Activated T-cell treated with anti-CD3 and anti-CD28 coated beads, Interleukin-2, amount 50 U/mL, for 24 hours (primary cell): ENCODE measurements at regions not wholly inside any gene's neighbourhood (a gene's known extent, or its start where the extent isn't known, plus 50 kb on each side); places are given as distances from the start of the nearest gene placed in this dataset.

Source experiments
- DNase-seq: peaks from one replicate; pipeline ENCODE4 v3.0.0-alpha.2; 2020
- H3K27ac Mint-ChIP-seq: 2 replicates; pipeline ENCODE4 v1.8.0; 2020; ENCODE audit warnings: mild to moderate bottlenecking, mixed read lengths
- H3K27me3 Mint-ChIP-seq: 2 replicates; pipeline ENCODE4 v1.8.0; 2020; ENCODE audit warnings: mixed read lengths
- H3K36me3 Mint-ChIP-seq: 2 replicates; pipeline ENCODE4 v1.8.0; 2020; ENCODE audit warnings: low read depth, mixed read lengths
- H3K4me1 Mint-ChIP-seq: 2 replicates; pipeline ENCODE4 v1.8.0; 2020; ENCODE audit warnings: low read depth, mixed read lengths
- H3K4me3 Mint-ChIP-seq: 2 replicates; pipeline ENCODE4 v1.8.0; 2020; ENCODE audit warnings: mild to moderate bottlenecking, moderate library complexity, mixed read lengths
- H3K9me3 Mint-ChIP-seq: 2 replicates; pipeline ENCODE4 v1.8.0; 2020; ENCODE audit warnings: mixed read lengths

- Mint-ChIP-seq H3K4me1 (peaks cover 15% of the 10 kb centered on the region), H3K27me3 (peaks cover 5% of the 10 kb centered on the region), H3K9me3 (peaks cover 2% of the 10 kb centered on the region), H3K36me3 (no peaks in the 10 kb centered on the region), H3K27ac (no peak overlapping the region), H3K4me3 (no peak overlapping the region)
- DNase-seq: no peak
Measured at GRCh38 chr21:36601362-36601761, 97.6 kb upstream of the SIM2 start.

- H3K36me3 Mint-ChIP-seq: no peaks in the 10 kb centered on the region
- peaks cover 2% of the 10 kb centered on the region for H3K27me3 Mint-ChIP-seq
- no peak overlapping the region for H3K4me3 Mint-ChIP-seq
- H3K4me1 Mint-ChIP-seq: peaks cover 15% of the 10 kb centered on the region
- DNase-seq: peak; percentile 33
- H3K9me3 Mint-ChIP-seq: peaks cover 2% of the 10 kb centered on the region
- peak overlapping the region; percentile 83 for H3K27ac Mint-ChIP-seq
Measured at GRCh38 chr21:36602735-36603134, 96.2 kb upstream of the SIM2 start.

GRCh38 chr21:36603221-36603620, 95.7 kb upstream of the SIM2 start:
- peak overlapping the region; percentile 83 for H3K27ac Mint-ChIP-seq
- peaks cover 2% of the 10 kb centered on the region for H3K9me3 Mint-ChIP-seq

GRCh38 chr21:36605426-36605825, 93.5 kb upstream of the SIM2 start:
- Mint-ChIP-seq H3K27me3 (peaks cover 2% of the 10 kb centered on the region), H3K27ac (no peak overlapping the region), H3K36me3 (no peaks in the 10 kb centered on the region), H3K4me3 (no peak overlapping the region), H3K4me1 (peaks cover 15% of the 10 kb centered on the region), H3K9me3 (peaks cover 4% of the 10 kb centered on the region)
- no peak for DNase-seq

More at GRCh38 chr21:36603221-36603620, 95.7 kb upstream of the SIM2 start:
- Mint-ChIP-seq H3K4me3 (no peak overlapping the region), H3K4me1 (peaks cover 15% of the 10 kb centered on the region), H3K36me3 (no peaks in the 10 kb centered on the region), H3K27me3 (peaks cover 2% of the 10 kb centered on the region)
- no peak for DNase-seq

- Mint-ChIP-seq H3K4me3 (no peak overlapping the region), H3K27me3 (peaks cover 2% of the 10 kb centered on the region), H3K27ac (no peak overlapping the region)
Measured at GRCh38 chr21:36606287-36606982, 92.5 kb upstream of the SIM2 start.

GRCh38 chr21:36606983-36607325, 92.0 kb upstream of the SIM2 start:
- DNase-seq: no peak
- H3K27ac Mint-ChIP-seq: no peak overlapping the region
- H3K9me3 Mint-ChIP-seq: peaks cover 4% of the 10 kb centered on the region
- no peak overlapping the region for H3K4me3 Mint-ChIP-seq
- peaks cover 2% of the 10 kb centered on the region for H3K27me3 Mint-ChIP-seq
- H3K4me1 Mint-ChIP-seq: peaks cover 15% of the 10 kb centered on the region
- no peaks in the 10 kb centered on the region for H3K36me3 Mint-ChIP-seq

More at GRCh38 chr21:36606287-36606982, 92.5 kb upstream of the SIM2 start:
- DNase-seq: no peak
- H3K9me3 Mint-ChIP-seq: peaks cover 4% of the 10 kb centered on the region
- peaks cover 15% of the 10 kb centered on the region for H3K4me1 Mint-ChIP-seq
- H3K36me3 Mint-ChIP-seq: no peaks in the 10 kb centered on the region

GRCh38 chr21:36608041-36608896, 90.6 kb upstream of the SIM2 start:
- Mint-ChIP-seq H3K27ac (no peak overlapping the region), H3K4me1 (peaks cover 6% of the 10 kb centered on the region), H3K36me3 (no peaks in the 10 kb centered on the region), H3K27me3 (peaks cover 9% of the 10 kb centered on the region), H3K4me3 (no peak overlapping the region), H3K9me3 (peaks cover 4% of the 10 kb centered on the region)
- no peak for DNase-seq

- DNase-seq: no peak
- peaks cover 13% of the 10 kb centered on the region for H3K27me3 Mint-ChIP-seq
- peaks cover 4% of the 10 kb centered on the region for H3K9me3 Mint-ChIP-seq
- H3K27ac Mint-ChIP-seq: no peak overlapping the region
- no peaks in the 10 kb centered on the region for H3K36me3 Mint-ChIP-seq
- peaks cover 4% of the 10 kb centered on the region for H3K4me1 Mint-ChIP-seq
- no peak overlapping the region for H3K4me3 Mint-ChIP-seq
Measured at GRCh38 chr21:36608897-36609225, 90.1 kb upstream of the SIM2 start.

GRCh38 chr21:36609654-36610053, 89.3 kb upstream of the SIM2 start:
- peaks cover 16% of the 10 kb centered on the region for H3K27me3 Mint-ChIP-seq
- no peak for DNase-seq
- H3K4me3 Mint-ChIP-seq: no peak overlapping the region
- H3K9me3 Mint-ChIP-seq: peaks cover 4% of the 10 kb centered on the region
- no peaks in the 10 kb centered on the region for H3K36me3 Mint-ChIP-seq
- H3K27ac Mint-ChIP-seq: no peak overlapping the region
- no peaks in the 10 kb centered on the region for H3K4me1 Mint-ChIP-seq

- Mint-ChIP-seq H3K9me3 (peaks cover 4% of the 10 kb centered on the region), H3K27ac (no peak overlapping the region), H3K27me3 (peaks cover 16% of the 10 kb centered on the region), H3K36me3 (no peaks in the 10 kb centered on the region), H3K4me1 (no peaks in the 10 kb centered on the region), H3K4me3 (no peak overlapping the region)
- DNase-seq: no peak
Measured at GRCh38 chr21:36610201-36610600, 88.7 kb upstream of the SIM2 start.

GRCh38 chr21:36610935-36611334, 88.0 kb upstream of the SIM2 start:
- H3K4me1 Mint-ChIP-seq: no peaks in the 10 kb centered on the region
- no peak overlapping the region for H3K4me3 Mint-ChIP-seq
- peaks cover 16% of the 10 kb centered on the region for H3K27me3 Mint-ChIP-seq
- no peak overlapping the region for H3K27ac Mint-ChIP-seq
- H3K9me3 Mint-ChIP-seq: peaks cover 4% of the 10 kb centered on the region
- no peak for DNase-seq
- no peaks in the 10 kb centered on the region for H3K36me3 Mint-ChIP-seq

GRCh38 chr21:36611379-36611778, 87.5 kb upstream of the SIM2 start:
- H3K27me3 Mint-ChIP-seq: peaks cover 16% of the 10 kb centered on the region
- H3K4me3 Mint-ChIP-seq: no peak overlapping the region
- peaks cover 4% of the 10 kb centered on the region for H3K9me3 Mint-ChIP-seq
- no peak overlapping the region for H3K27ac Mint-ChIP-seq
- no peaks in the 10 kb centered on the region for H3K4me1 Mint-ChIP-seq
- H3K36me3 Mint-ChIP-seq: no peaks in the 10 kb centered on the region
- DNase-seq: no peak

GRCh38 chr21:36613059-36613458, 85.9 kb upstream of the SIM2 start:
- Mint-ChIP-seq H3K4me3 (no peak overlapping the region), H3K27ac (no peak overlapping the region), H3K4me1 (no peaks in the 10 kb centered on the region), H3K9me3 (peaks cover 4% of the 10 kb centered on the region), H3K27me3 (peaks cover 16% of the 10 kb centered on the region), H3K36me3 (no peaks in the 10 kb centered on the region)
- DNase-seq: no peak

GRCh38 chr21:36613554-36613953, 85.4 kb upstream of the SIM2 start:
- H3K27ac Mint-ChIP-seq: no peak overlapping the region

GRCh38 chr21:36615274-36615964, 83.5 kb upstream of the SIM2 start:
- no peak for DNase-seq
- Mint-ChIP-seq H3K27me3 (peaks cover 16% of the 10 kb centered on the region), H3K4me1 (no peaks in the 10 kb centered on the region), H3K9me3 (peaks cover 3% of the 10 kb centered on the region), H3K27ac (no peak overlapping the region), H3K36me3 (no peaks in the 10 kb centered on the region), H3K4me3 (no peak overlapping the region)

More at GRCh38 chr21:36613554-36613953, 85.4 kb upstream of the SIM2 start:
- Mint-ChIP-seq H3K4me3 (no peak overlapping the region), H3K36me3 (no peaks in the 10 kb centered on the region), H3K9me3 (peaks cover 4% of the 10 kb centered on the region), H3K27me3 (peaks cover 16% of the 10 kb centered on the region), H3K4me1 (no peaks in the 10 kb centered on the region)
- DNase-seq: no peak
